IPS-NIHi7 (cell line): ENCODE measurements at regions not wholly inside any gene's neighbourhood (a gene's known extent, or its start where the extent isn't known, plus 50 kb on each side); places are given as distances from the start of the nearest gene placed in this dataset.
"Not testable (repeated sequence)": the region's sequence is repeated elsewhere in the genome, so short reads cannot be mapped to it uniquely, and the experiment has no call there.

Source experiments
- DNase-seq: peaks from one replicate; pipeline ENCODE4 v3.0.0; 2012; ENCODE audit warnings: mixed read lengths; ENCODE audit errors: extremely low spot score

DNA sequence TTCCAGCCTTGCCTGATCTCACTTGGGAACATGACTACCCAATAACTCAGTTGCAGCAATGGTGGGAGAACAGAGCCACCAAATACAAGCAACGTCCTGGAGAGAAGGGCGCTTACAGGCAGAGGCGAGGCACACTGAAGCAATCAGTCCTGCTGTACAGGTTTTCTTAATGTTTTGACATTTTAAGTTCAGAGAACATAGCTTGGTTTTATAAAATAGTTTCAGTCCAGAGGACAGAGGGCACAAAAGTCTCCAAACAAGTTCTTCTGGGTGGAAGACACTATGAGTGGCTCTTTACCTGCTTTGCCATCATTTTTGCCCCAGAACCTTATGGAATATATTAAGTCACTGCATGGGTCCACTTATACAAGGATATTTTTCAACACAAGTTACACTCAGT lies 103.4 kb upstream of the KCNG1 start:
- no peak for DNase-seq

DNA sequence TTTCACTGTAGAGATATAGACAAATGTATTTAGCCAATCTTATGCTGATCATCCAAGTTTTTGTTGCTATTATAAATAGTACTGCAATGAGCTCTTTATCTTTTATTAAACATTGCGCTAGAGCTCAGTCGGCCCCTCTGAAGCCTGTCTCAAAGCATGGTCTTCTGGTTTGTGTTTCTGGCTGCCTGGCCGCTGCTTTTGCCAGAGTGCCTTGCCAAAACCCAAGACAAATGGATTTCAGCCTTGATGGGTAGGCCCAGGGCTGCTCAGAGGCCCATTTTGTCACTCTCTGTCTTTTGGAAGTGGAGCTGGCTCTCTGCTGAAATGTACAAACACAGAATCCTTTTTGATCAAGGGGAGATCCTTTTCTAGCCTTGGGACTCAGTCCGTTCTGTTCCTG lies 102.9 kb upstream of the KCNG1 start:
- no peak for DNase-seq

DNA sequence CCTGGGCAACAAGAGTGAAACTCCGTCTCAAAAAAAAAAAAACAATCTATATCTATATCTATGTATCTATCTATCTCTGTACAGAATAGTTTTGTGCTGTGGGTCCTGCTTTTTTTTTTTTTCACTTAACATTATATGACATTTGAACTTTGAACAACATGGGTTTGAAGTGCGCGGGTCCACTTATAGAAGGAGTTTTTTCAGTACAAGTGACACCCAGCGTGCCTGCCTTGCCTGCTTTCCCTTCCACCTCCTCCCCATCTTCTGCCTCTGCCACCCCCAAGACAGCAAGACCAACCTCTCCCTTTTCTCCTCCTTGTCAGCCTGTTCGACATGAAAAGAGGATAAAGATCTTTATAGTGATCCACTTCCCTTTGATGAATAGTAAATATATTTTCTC lies 102.2 kb upstream of the KCNG1 start:
- DNase-seq = no peak

DNA sequence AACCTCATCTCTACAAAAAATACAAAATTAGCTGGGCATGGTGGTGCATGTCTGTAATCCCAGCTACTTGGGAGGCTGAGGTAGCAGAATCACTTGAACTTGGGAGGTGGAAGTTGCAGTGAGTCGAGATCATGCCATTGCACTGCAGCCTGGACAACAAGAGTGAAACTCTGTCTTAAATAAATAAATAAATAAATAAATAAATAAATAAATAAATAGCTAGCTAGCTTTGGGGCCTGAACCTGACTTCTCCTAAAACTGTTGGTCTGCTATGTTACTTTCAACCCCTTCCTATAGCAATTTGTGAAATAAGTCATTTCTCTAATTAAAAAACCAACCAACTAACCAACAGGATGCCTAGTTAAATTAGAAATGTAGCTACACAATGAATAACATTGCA lies 101.0 kb upstream of the KCNG1 start:
- DNase-seq = not testable (repeated sequence)

DNA sequence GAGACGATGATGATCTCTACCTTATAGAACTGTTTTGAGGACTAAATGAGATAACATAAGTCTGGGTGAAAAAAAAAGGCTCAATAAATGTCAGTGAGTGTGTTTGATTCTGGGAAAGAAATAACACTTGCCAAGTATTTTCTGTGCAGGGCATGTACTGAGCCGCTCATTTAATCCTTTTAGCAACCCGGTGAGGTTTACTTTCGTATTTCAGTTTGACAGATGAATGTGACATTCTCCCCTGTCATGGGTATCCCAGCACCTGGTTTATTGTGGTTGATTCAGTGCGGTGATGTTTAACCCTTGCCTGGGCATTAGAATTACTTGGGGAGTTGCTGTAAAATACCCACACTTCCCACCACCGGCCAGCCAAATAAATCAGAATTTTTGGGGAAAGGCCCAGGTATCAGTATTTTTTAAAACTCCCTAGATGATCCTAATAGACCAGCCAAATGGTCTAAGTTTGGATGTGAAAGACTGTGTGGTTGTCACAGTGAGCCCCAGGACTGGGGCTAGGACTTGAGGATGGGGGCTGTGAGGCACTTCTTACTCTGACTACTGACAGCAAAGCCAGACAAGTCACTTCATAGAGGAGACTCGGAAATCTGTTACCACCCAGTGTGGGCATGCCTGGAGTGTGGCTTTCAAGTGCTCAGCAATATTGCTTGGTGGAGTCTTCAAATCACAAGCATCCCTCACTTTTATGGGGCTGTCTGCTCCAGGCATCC lies 100.2 kb upstream of the KCNG1 start:
- no peak for DNase-seq

DNA sequence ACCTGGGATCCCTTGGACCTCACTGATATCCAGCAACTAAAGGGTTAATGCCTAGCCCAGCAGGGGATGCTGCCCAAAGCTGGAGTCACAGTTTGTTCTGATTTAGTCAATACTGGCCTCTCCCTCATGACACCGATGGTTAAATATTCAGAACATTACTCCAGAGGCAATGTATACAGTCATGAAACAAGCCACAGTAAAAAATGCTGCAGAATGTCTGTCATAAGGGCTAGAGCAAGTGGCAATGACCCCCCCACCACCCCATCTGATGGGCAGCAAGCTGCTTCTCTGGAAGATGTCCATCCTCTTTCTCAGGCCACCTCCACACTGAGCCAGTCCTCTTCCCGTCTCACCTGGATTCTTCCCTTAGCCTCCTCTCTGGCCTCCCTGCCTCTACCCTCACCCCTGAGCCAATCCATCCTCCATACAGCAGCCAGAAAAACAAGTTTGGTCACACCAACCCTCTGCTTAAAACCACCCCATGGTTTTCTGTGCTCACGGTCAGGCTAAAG lies 99.0 kb upstream of the KCNG1 start:
- DNase-seq = peak; percentile 43

DNA sequence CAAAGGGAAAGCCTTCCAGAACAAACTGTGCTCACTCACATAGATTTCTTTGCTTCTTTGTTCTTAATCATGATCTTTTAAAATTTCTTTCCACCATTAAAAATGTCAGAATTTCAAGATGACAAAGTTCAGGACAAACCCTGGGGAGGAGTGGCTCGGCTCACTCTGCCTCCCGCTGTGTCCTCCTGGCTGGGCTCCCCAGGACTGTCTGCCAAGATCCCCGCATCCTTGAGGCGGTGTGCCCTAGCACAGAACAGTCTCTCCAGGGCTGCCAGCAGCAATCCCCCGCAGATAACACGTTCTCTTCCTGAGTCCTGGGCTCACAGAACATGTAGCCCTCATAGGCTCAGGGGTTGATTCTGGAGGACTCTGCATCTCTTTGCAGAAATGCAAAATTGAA lies 98.4 kb upstream of the KCNG1 start:
- no peak for DNase-seq

DNA sequence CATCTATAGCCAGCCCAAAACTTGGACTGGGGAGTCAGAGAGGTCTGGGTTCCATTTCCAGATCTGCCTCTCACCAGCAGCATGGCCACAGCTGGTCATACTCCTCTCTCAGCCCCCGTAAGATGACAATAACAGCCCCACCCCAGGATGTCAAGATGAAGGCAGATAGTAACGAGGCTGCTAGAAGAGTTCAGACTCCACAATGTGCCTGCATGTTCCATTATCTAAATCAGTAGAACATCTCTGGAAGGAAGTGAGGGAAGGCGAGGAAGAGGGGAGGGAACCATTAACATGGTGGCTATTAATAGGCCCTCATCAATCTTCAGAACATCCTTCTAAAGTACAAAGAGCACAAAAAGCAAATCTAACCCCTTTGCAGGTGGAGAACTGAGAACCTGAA lies 98.0 kb upstream of the KCNG1 start:
- DNase-seq = no peak

DNA sequence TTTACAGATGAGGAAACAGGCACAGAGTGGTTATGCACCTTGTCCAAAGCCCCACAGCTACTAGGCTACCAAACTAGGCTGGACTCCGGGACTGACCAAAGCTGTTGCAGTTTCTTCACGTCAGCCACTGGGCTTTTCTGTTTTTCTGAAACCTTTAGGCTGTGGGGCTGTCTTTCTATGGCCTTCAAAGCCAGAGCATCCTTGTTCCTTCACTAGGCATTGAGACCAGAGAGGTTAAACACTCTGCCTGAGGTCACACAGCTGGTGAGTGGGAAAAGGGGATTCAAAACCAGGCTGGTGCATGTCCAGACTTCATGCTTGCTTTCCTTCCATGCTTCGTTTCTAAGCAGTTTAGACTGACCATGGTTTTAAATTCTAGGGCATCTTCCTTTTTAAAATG lies 97.5 kb upstream of the KCNG1 start:
- no peak for DNase-seq

DNA sequence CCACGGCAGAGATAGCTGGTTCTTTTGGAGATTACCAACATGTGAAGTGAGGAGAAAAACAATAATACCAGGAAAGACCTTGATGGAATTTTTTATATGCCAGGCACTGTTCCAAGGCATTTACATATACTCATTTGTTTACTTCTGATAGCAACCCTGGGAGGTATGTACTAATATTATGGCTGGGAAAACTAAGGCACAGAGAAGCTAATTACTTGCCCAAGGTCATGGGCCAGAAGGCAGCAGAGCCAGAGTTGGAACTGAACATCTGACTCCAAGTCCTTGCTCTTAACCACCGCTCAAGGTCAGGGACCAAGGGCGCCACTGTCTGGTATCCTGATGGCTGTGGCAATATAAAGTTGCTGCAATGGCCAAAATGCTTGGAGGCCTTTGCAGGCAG lies 97.0 kb upstream of the KCNG1 start:
- no peak for DNase-seq

DNA sequence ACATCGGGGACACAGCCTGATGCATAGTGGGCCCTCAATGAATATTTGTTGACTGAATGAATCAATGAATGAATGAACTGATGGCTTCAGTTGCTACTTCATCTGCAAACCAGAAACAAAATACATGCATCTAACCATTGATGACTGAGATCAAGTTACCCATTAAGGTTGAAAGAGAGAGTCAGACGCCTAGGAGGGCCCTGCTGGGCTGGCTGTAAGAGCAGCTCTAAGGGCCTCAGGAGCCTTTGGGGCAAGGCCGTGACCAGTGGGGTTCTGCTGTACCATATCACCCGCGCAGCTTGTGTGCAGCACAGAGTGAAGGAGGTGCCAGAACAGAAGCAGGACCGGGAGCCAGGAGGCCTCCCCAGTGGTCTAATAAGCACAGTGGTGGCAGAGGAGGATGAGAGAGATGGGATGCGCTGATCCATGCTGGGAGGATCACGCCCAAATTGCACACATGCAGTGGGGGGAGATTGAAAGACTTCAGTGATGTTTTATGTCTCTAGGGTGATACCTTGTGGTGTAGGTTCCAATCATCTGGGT lies 96.1 kb upstream of the KCNG1 start:
- DNase-seq = no peak

DNA sequence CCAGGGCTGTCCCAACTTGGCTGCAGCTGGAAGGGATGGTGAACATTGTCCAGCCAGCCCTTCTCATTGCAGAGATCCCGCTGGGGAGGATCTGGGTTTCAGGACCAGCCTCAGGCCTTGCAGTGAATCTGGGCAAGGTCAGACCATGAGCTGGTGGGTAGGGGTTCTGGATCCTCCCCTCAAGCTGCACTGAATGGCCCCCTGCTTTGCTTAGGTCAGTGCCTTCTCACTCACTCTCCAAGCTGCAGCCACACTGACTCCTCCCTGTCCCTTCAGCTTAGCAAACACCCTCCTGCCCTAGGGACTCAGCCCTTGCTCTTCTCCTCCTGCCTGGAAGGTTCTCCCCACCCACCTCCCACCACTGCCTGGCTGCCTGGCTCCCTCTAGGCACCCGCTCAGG lies 95.3 kb upstream of the KCNG1 start:
- peak; percentile 32 for DNase-seq

DNA sequence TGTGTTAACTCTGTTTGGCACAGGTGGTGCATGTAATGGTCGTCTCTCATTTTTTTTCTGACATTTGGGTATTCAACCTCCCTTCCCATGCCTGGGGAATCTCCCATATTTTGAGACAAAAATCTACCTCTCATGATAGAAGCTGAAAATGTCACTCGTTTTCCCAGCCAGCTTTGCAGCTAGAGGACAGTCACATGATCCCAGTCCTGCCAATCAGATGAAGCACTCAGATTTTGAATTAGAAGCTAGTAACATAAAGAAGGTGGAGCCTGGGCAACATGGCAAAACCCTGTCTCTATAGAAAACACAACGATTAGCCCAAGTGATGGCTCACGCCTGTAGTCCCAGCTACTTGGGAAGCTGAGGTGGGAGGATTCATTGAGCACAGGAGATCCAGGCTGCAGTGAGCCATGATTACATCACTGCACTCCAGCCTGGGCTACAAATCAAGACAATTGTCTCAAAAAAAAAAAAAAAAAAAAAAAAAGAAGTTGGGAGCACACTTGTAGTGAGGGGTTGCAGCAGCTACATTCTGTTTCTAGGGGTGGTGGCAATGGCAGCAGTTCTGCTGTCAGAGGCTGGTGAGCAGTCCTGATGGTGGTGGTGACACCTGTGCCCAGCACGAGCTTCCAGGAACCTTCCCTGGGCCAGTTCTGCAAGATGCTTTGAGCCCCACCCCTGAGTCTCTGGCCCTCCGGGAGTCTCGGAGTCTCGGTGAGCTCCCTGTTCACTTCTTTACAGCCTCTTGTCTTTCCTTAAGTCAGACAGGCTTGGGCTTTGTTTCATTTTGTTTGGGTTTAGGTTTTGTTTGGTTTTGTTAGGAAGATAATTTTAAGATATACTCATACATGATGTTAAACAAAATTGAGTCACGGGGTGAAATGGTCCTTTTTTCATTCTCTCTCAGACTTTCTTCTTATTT lies 94.1 kb upstream of the KCNG1 start:
- DNase-seq = no peak

DNA sequence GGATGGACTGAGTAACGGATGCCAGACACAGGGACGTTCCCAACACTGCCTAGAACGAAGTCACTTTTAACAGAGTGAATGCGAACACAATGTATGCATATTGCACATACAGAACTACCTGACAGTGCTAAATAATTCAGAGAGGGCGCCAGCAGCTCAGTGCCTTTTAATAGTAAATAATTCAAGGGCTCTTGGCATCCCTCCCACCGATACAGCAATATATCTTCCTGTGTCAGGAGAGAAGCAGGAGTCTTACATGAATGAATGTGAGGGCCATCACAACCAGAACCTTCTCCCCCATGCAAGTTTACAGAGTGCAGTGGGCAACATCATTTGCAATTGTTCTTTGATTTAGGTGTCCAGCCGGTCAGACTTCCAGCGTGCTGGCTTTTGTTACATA lies 88.4 kb upstream of the KCNG1 start:
- DNase-seq = no peak

DNA sequence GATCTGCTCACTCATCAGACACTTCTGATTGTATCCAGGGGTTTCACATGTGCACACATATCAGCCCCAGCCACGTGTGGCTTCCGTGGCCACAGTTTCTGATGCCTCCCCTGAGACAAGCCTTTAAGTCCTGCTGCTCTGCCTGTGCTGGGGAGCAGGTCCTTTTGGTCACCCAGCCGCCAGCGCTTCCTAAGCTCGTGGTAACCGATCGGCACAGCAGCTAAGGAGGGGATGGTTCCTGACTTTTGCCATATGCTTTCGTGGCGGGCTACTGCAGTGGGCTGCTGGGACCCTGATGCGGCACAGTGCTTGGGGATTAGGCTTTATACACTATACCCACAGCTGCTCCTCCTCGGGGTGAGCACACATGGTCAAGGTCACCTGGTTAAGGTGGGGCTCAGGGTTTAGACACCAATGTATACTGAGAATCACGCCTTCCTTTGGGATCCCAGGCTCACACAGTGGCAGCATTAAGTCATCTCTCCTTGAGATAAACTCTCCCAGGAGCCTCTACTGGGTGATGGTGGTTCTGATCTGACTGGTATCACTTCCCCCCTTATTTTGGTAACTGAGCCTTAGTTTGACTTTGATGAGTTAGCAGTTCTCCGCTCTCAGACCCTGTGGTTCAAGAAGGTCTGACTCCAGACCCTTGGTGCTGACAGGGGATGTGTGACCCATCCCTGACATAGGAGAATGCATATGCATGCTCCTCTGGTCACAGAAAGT lies 85.9 kb upstream of the KCNG1 start:
- DNase-seq = no peak

DNA sequence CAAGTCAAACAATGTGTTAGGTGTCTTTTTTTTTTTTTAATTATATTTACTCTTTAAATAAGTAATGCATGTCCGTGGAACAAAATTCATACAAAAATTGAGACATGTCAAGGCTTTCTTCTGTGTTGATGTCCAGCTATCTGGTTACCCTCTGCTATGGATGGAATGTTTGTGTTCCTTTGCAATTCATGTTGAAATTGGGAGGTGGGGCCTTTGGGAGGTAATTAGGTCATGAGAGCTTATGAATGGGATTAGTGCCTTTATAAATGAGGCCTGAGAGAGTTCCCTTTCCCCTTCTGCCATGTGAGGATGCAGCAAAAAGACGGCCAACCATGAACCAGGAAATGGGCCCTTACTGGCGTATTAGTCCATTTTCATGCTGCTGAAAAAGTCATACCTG lies 83.1 kb upstream of the KCNG1 start:
- no peak for DNase-seq

DNA sequence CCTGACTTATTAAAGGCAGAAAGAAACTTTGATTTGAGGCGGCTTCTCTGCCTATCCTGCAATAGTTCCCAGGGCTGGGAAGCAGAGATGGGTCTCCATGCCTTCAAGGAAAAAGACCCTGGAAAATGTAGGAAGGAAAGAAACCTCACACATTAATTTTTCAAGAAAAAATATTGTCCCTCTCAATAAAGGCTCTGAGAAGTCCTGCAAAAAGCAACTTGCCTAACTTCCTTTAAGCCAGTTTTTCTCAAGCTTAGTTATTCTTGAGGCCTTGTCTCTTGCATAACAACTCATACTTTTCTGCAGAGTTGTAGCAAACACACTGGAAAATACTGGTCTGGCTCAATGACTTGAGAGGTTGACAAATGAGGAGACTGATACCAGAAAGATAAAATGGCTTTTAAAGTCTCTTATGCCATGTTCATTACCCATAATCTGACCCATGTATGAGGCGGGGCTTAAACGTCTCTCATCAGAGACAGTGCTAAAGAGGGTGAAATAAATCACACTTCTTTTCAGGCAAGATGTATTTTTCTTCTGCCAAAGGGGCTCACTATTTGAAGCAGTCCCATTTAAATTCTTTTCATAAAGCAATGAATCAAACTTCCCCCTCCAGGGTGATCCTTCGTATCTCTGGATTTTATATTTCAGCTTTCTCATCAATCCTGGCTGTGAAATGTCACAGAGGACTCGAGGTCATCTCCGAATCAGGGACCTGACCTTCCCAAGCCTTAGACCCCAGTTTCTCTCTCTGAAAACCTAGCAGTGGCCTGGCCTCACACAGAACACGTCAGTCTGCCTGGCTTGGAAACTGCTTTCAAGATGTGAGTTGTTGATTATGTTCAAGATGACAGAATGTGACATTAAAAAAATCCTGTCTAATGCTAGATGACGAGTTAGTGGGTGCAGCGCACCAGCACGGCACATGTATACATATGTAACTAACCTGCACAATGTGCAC lies 82.3 kb upstream of the KCNG1 start:
- no peak for DNase-seq

DNA sequence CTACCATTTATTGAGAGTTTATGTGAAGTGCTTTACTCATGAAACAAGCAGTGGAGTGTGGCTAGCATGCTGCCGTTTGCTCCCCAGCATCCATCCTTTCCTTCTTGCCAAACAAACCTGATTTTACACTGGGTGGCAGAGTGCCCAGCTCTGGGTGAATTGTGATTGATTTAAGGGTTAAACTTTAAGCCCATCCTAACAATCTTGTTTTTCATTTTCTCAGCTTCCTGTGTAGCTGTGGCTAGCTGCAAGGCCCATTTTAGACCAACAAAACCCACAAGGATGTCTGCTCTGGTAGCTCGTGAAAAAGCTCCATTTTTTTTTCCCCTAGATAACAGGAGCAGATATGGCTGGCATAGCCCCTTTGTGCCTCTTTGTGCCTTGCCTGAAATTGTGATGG lies 77.7 kb upstream of the KCNG1 start:
- no peak for DNase-seq

DNA sequence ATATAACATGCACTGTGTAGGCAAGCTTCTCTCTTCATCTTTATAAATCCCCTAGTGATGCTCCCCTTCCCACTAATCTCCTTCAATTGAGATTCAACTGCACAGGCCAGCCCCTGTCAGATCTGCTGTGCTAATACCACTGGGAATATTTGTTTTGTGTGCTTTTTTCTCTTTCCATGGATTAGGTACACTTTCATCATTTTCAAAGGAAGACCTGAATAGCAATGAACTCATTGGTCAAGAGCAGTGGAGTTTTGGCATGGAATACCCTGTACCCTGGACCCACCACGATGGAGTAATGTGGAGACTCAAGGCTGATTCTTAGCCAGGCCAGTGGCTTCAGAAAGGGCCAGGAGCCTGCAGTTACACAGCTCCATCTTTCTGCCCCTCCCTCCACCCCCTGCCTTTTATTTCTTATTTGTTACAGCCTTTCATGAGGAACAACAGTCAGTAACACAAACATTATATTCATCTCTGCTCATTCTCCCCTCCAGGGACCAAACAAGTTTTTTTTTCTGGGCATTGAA lies 75.4 kb upstream of the KCNG1 start:
- DNase-seq = no peak

DNA sequence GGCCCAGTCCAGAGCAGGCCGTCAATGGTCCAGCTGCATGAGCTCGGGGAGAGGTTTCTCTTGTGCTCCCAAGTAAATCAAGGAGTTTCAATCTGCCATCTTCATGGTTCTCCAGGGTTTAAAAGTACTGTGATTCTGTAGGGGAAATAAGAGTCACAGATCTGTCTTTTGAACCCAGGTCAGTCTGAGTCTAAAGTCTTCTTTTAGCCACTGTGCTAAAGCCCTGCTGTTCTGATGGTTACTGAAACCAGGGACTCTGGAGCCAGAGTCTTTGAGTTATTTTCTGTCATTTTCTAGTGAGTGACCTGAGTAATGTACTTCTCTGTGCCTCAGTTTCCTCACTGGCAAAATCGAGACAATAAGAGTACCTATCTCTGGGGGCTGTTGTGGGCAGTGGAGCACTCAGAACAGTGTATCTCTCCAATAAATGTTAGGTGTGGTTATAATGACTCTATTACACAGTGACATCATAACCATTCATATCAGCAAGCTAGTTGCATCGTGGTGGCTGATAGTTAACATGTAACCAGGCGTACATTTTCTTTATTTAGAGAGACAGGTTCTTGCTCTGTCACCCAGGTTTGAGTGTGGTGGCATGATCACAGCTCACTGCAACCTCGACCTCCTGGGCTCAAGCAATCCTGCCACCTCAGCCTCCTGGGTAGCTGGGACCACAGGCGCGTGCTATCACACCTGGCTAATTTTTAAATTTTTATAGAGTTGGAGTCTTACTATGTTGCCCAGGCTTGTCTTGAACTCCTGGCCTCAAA lies 74.6 kb upstream of the KCNG1 start:
- DNase-seq = no peak
